IPS DF 6.9 (cell line): ENCODE measurements at regions not wholly inside any gene's neighbourhood (a gene's known extent, or its start where the extent isn't known, plus 50 kb on each side); places are given as distances from the start of the nearest gene placed in this dataset.

ENCODE experiments used
- DNase-seq: peaks from one replicate; pipeline ENCODE4 v3.0.0-alpha.2; 2013; ENCODE audit warnings: low read depth, low spot score
- H3K27ac ChIP-seq: one replicate; pipeline ENCODE4 v1.5.1; 2013; ENCODE audit warnings: low read length, control low read depth
- H3K27me3 ChIP-seq: 2 replicates; pipeline ENCODE4 v1.6.1; 2013; ENCODE audit warnings: mild to moderate bottlenecking, low read length; ENCODE audit not compliant: control insufficient read depth, insufficient read depth
- H3K36me3 ChIP-seq: 2 replicates; pipeline ENCODE4 v1.6.1; 2013; ENCODE audit warnings: low read length; ENCODE audit not compliant: control insufficient read depth, insufficient read depth
- H3K4me1 ChIP-seq: 2 replicates; pipeline ENCODE4 v1.6.1; 2013; ENCODE audit warnings: low read length; ENCODE audit not compliant: control insufficient read depth, insufficient read depth
- H3K4me3 ChIP-seq: 2 replicates; pipeline ENCODE4 v1.5.1; 2013; ENCODE audit warnings: mild to moderate bottlenecking, low read length
- H3K9me3 ChIP-seq: 2 replicates; pipeline ENCODE4 v1.6.1; 2013; ENCODE audit warnings: low read length, inconsistent platforms; ENCODE audit not compliant: control insufficient read depth, insufficient read depth
- WGBS: extraction: QIAGEN DNeasy Blood & Tissue Kit; methylation state at CpG from one replicate; pipeline ENCODE4 v1.1.7; 2013; ENCODE audit warnings: mixed read lengths, missing lambda C conversion rate; ENCODE audit not compliant: insufficient read length, insufficient coverage; 5-methylcytosine and 5-hydroxymethylcytosine counted together

- Histone ChIP-seq H3K4me1 (no peaks in the 10 kb centered on the region), H3K27me3 (no peaks in the 10 kb centered on the region), H3K9me3 (no peaks in the 10 kb centered on the region), H3K4me3 (no peak overlapping the region), H3K36me3 (no peaks in the 10 kb centered on the region), H3K27ac (no peak overlapping the region)
- no CpG with 5 or more reads among the region's 8 CpGs for WGBS
- DNase-seq = no peak
These were observed 373.8 kb upstream of the ARGLU1 start for GRCh38 chr13:106941779-106942178.

GRCh38 chr13:106927421-106927820 lies 359.5 kb upstream of the ARGLU1 start:
- Histone ChIP-seq H3K4me1 (no peaks in the 10 kb centered on the region), H3K9me3 (no peaks in the 10 kb centered on the region), H3K27ac (no peak overlapping the region), H3K27me3 (no peaks in the 10 kb centered on the region), H3K4me3 (no peak overlapping the region), H3K36me3 (no peaks in the 10 kb centered on the region)
- no CpG with 5 or more reads among the region's 1 CpG for WGBS
- DNase-seq = no peak

- no peak overlapping the region for H3K4me3 ChIP-seq
- H3K27ac ChIP-seq = no peak overlapping the region
- no peaks in the 10 kb centered on the region for H3K36me3 ChIP-seq
- no peaks in the 10 kb centered on the region for H3K27me3 ChIP-seq
- H3K9me3 ChIP-seq = no peaks in the 10 kb centered on the region
- no peaks in the 10 kb centered on the region for H3K4me1 ChIP-seq
- WGBS = 100% methylated on average over 3 of the region's 6 CpGs
- DNase-seq = no peak
These were observed 354.4 kb upstream of the ARGLU1 start for GRCh38 chr13:106922384-106922783.

GRCh38 chr13:106919638-106920037 lies 351.7 kb upstream of the ARGLU1 start:
- Histone ChIP-seq H3K4me3 (no peak overlapping the region), H3K9me3 (no peaks in the 10 kb centered on the region), H3K36me3 (no peaks in the 10 kb centered on the region), H3K27me3 (no peaks in the 10 kb centered on the region), H3K27ac (no peak overlapping the region), H3K4me1 (peaks cover 5% of the 10 kb centered on the region)
- WGBS = no CpG with 5 or more reads among the region's 13 CpGs
- DNase-seq = no peak

- no peak overlapping the region for H3K27ac ChIP-seq
- H3K4me3 ChIP-seq = no peak overlapping the region
- peaks cover 5% of the 10 kb centered on the region for H3K4me1 ChIP-seq
- no CpG with 5 or more reads among the region's 7 CpGs for WGBS
- no peaks in the 10 kb centered on the region for H3K36me3 ChIP-seq
- H3K27me3 ChIP-seq = no peaks in the 10 kb centered on the region
- DNase-seq = no peak
- no peaks in the 10 kb centered on the region for H3K9me3 ChIP-seq
These were observed 351.2 kb upstream of the ARGLU1 start for GRCh38 chr13:106919133-106919532.

- Histone ChIP-seq H3K4me1 (peaks cover 5% of the 10 kb centered on the region), H3K4me3 (no peak overlapping the region), H3K27ac (no peak overlapping the region), H3K9me3 (no peaks in the 10 kb centered on the region), H3K27me3 (no peaks in the 10 kb centered on the region), H3K36me3 (no peaks in the 10 kb centered on the region)
- DNase-seq = no peak
- no CpG with 5 or more reads among the region's 3 CpGs for WGBS
These were observed 350.6 kb upstream of the ARGLU1 start for GRCh38 chr13:106918557-106918860.

GRCh38 chr13:106917673-106918556 lies 350.0 kb upstream of the ARGLU1 start:
- peak; percentile 70 for DNase-seq
- Histone ChIP-seq H3K36me3 (no peaks in the 10 kb centered on the region), H3K4me1 (peaks cover 5% of the 10 kb centered on the region), H3K27ac (no peak overlapping the region), H3K9me3 (no peaks in the 10 kb centered on the region), H3K4me3 (peak overlapping the region; percentile 67; the same call in 1 of the 2 replicates), H3K27me3 (no peaks in the 10 kb centered on the region)
- WGBS = no CpG with 5 or more reads among the region's 63 CpGs

- no peaks in the 10 kb centered on the region for H3K9me3 ChIP-seq
- no CpG with 5 or more reads among the region's 33 CpGs for WGBS
- no peak for DNase-seq
- H3K36me3 ChIP-seq = no peaks in the 10 kb centered on the region
- peaks cover 5% of the 10 kb centered on the region for H3K4me1 ChIP-seq
- H3K4me3 ChIP-seq = no peak overlapping the region; the same call in 1 of the 2 replicates
- no peaks in the 10 kb centered on the region for H3K27me3 ChIP-seq
- H3K27ac ChIP-seq = no peak overlapping the region
These were observed 349.2 kb upstream of the ARGLU1 start for GRCh38 chr13:106917024-106917571.

- no peak overlapping the region for H3K27ac ChIP-seq
- H3K4me1 ChIP-seq = peaks cover 5% of the 10 kb centered on the region
- H3K4me3 ChIP-seq = no peak overlapping the region
- no peaks in the 10 kb centered on the region for H3K9me3 ChIP-seq
- H3K36me3 ChIP-seq = no peaks in the 10 kb centered on the region
- WGBS = 100% methylated on average over 1 of the region's 15 CpGs
- H3K27me3 ChIP-seq = no peaks in the 10 kb centered on the region
- DNase-seq = no peak
These were observed 348.5 kb upstream of the ARGLU1 start for GRCh38 chr13:106916329-106916976.

GRCh38 chr13:106915146-106915545 lies 347.2 kb upstream of the ARGLU1 start:
- no peak for DNase-seq
- H3K27me3 ChIP-seq = no peaks in the 10 kb centered on the region
- peaks cover 5% of the 10 kb centered on the region for H3K4me1 ChIP-seq
- WGBS = no CpG with 5 or more reads among the region's 3 CpGs
- H3K27ac ChIP-seq = no peak overlapping the region
- no peaks in the 10 kb centered on the region for H3K9me3 ChIP-seq
- no peak overlapping the region for H3K4me3 ChIP-seq
- no peaks in the 10 kb centered on the region for H3K36me3 ChIP-seq
